Activated B cell treated with CpG ODN at 0.5 μM for 24 hours (primary cell): ENCODE measurements at regions not wholly inside any gene's neighbourhood (a gene's known extent, or its start where the extent isn't known, plus 50 kb on each side); places are given as distances from the start of the nearest gene placed in this dataset.
"Not testable (repeated sequence)": the region's sequence is repeated elsewhere in the genome, so short reads cannot be mapped to it uniquely, and the experiment has no call there.

Experiments
- ATAC-seq: fragments of 200-7000 bp; cut with Tn5 transposase; one replicate; pipeline ENCODE4 v1.10.0; 2021; ENCODE audit warnings: low read depth, mild to moderate bottlenecking, moderate library complexity
- CTCF ChIA-PET: fragments of 350-600 bp; sonication (Branson Sonifier 250); formaldehyde crosslinking; loops from one replicate; lab custom pipeline; 2021; ENCODE audit warnings: antibody characterized with exemption; lab: Charles Lee
- POLR2A ChIA-PET: fragments of 350-600 bp; sonication (Branson Sonifier 250); formaldehyde crosslinking; loops from one replicate; lab custom pipeline; 2021; ENCODE audit warnings: antibody characterized with exemption; lab: Charles Lee
- DNase-seq: peaks from one replicate; pipeline ENCODE4 v3.0.0; 2022
- H3K27ac Mint-ChIP-seq: one replicate; pipeline ENCODE4 v1.8.0; 2020; ENCODE audit warnings: mixed read lengths
- H3K27me3 Mint-ChIP-seq: one replicate; pipeline ENCODE4 v1.8.0; 2021; ENCODE audit warnings: mixed read lengths
- H3K36me3 Mint-ChIP-seq: one replicate; pipeline ENCODE4 v1.8.0; 2021; ENCODE audit warnings: low read depth, mixed read lengths
- H3K4me1 Mint-ChIP-seq: one replicate; pipeline ENCODE4 v1.8.0; 2021; ENCODE audit warnings: mixed read lengths
- H3K4me3 Mint-ChIP-seq: one replicate; pipeline ENCODE4 v1.8.0; 2020; ENCODE audit warnings: mild to moderate bottlenecking, mixed read lengths
- H3K9me3 Mint-ChIP-seq: one replicate; pipeline ENCODE4 v1.8.0; 2020; ENCODE audit warnings: mixed read lengths
- CTCF ChIP-seq: fragments of 200-600 bp; IDR thresholded peaks from one replicate; pipeline ENCODE4 v1.8.0; 2022; ENCODE audit warnings: antibody characterized with exemption, mild to moderate bottlenecking
- intact Hi-C: fragments of 100-400 bp; cut with micrococcal nuclease; formaldehyde crosslinking; loops from one replicate; pipeline ENCODE4 v1.15.1; 2024

DNA sequence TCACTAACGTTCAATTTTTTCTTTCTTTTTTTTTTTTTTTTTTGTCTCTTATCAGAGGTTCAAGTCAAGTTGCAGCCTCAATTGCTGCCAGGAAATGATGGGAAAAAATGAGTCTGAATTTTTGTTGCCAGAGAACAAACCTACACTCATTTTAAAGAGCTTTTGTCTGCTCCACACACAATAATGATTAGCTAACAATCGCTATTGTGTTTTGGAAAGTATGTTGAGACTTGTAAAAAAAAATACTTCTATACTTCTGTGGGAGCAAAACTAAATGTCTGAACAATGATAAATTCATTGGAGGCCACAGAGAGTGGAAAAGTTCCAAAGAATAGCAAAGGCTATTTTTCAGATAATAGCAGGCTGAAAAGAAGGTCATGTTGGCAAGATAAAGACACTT lies 176.3 kb upstream of the LMCD1 start:
- Mint-ChIP-seq H3K27ac (no peak overlapping the region), H3K4me3 (no peak overlapping the region), H3K4me1 (peaks cover 12% of the 10 kb centered on the region), H3K36me3 (no peaks in the 10 kb centered on the region), H3K27me3 (no peaks in the 10 kb centered on the region), H3K9me3 (no peaks in the 10 kb centered on the region)
- TF ChIP-seq CTCF: no peak
- ATAC-seq: no peak
- intact Hi-C loops: loop anchor here (10.0 kb wide), 1 partner anchor 299 kb away; no protein-coding TSS in a partner anchor
- ChIA-PET CTCF (interaction anchor here (0.7 to 2.3 kb wide), 4 partner anchors 22 to 104 kb away, joined by 3 to 33 read pairs (median 6); no protein-coding TSS in a partner anchor), POLR2A (no interaction called here)
- no peak for DNase-seq

GRCh38 chr3:8325833-8326232 lies 175.8 kb upstream of the LMCD1 start:
- H3K9me3 Mint-ChIP-seq, DNase-seq, POLR2A ChIA-PET, H3K36me3 Mint-ChIP-seq, H3K4me3 Mint-ChIP-seq, H3K27me3 Mint-ChIP-seq, H3K27ac Mint-ChIP-seq, ATAC-seq: not testable (repeated sequence)
- peaks cover 12% of the 10 kb centered on the region for H3K4me1 Mint-ChIP-seq
- CTCF ChIA-PET: interaction anchor here (0.7 to 2.3 kb wide), 3 partner anchors 89 to 104 kb away, joined by 3 to 33 read pairs (median 9); no protein-coding TSS in a partner anchor
- intact Hi-C loops: loop anchor here (10.0 kb wide), 1 partner anchor 299 kb away; no protein-coding TSS in a partner anchor

GRCh38 chr3:8327739-8328138 lies 173.9 kb upstream of the LMCD1 start:
- DNase-seq (no peak), ATAC-seq (no peak)
- no peak for TF ChIP-seq CTCF
- no peak overlapping the region for H3K4me3 Mint-ChIP-seq
- no peaks in the 10 kb centered on the region for H3K36me3 Mint-ChIP-seq
- ChIA-PET CTCF (no interaction called here), POLR2A (no interaction called here)
- H3K9me3 Mint-ChIP-seq: no peaks in the 10 kb centered on the region
- intact Hi-C loops: loop anchor here (10.0 kb wide), 1 partner anchor 297 kb away; no protein-coding TSS in a partner anchor
- H3K27me3 Mint-ChIP-seq: no peaks in the 10 kb centered on the region
- H3K4me1 Mint-ChIP-seq: peaks cover 12% of the 10 kb centered on the region
- no peak overlapping the region for H3K27ac Mint-ChIP-seq

DNA sequence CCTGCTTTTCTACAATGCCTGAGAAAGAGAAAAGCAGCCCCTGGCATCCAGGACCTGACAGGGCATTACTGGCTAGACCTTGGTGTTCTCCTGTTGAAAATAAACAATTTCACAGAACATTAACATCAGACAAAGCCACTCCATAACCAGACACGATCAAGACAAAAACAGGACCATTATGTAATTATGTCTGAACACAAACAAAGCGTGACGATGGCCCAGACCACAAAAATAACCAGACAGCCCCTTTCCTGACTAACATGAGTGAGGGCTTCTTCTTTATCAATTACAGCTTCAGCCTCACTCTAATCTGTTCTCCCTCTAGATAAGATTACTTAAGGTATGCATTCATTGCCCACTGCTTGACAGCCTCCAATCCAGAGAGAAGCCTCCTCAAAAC lies 172.7 kb upstream of the LMCD1 start:
- ATAC-seq: no peak
- ChIA-PET CTCF (no interaction called here), POLR2A (no interaction called here)
- peaks cover 12% of the 10 kb centered on the region for H3K4me1 Mint-ChIP-seq
- no peak overlapping the region for H3K4me3 Mint-ChIP-seq
- no peaks in the 10 kb centered on the region for H3K9me3 Mint-ChIP-seq
- no peaks in the 10 kb centered on the region for H3K27me3 Mint-ChIP-seq
- TF ChIP-seq CTCF: no peak
- H3K27ac Mint-ChIP-seq: no peak overlapping the region
- DNase-seq: no peak
- intact Hi-C loops: loop anchor here (10.0 kb wide), 1 partner anchor 296 kb away; no protein-coding TSS in a partner anchor
- H3K36me3 Mint-ChIP-seq: no peaks in the 10 kb centered on the region

GRCh38 chr3:8329598-8329997 lies 172.0 kb upstream of the LMCD1 start:
- H3K36me3 Mint-ChIP-seq: no peaks in the 10 kb centered on the region
- H3K4me1 Mint-ChIP-seq: peaks cover 12% of the 10 kb centered on the region
- H3K4me3 Mint-ChIP-seq: no peak overlapping the region
- DNase-seq (no peak), ATAC-seq (no peak)
- no peaks in the 10 kb centered on the region for H3K27me3 Mint-ChIP-seq
- no peak overlapping the region for H3K27ac Mint-ChIP-seq
- no peaks in the 10 kb centered on the region for H3K9me3 Mint-ChIP-seq
- ChIA-PET CTCF (no interaction called here), POLR2A (no interaction called here)
- TF ChIP-seq CTCF: no peak
- intact Hi-C loops: loop anchor here (10.0 kb wide), 1 partner anchor 295 kb away; no protein-coding TSS in a partner anchor

- Mint-ChIP-seq H3K4me3 (no peak overlapping the region), H3K4me1 (no peaks in the 10 kb centered on the region), H3K27ac (no peak overlapping the region), H3K27me3 (peaks cover 3% of the 10 kb centered on the region), H3K36me3 (no peaks in the 10 kb centered on the region), H3K9me3 (no peaks in the 10 kb centered on the region)
- intact Hi-C loops: no loop called here
- ChIA-PET POLR2A (no interaction called here), CTCF (no interaction called here)
- no peak for TF ChIP-seq CTCF
- DNase-seq (no peak), ATAC-seq (no peak)
Measured at GRCh38 chr3:8336456-8336855, 165.2 kb upstream of the LMCD1 start.
